ENCODE measurements at regions not wholly inside any gene's neighbourhood (a gene's known extent, or its start where the extent isn't known, plus 50 kb on each side); places are given as distances from the start of the nearest gene placed in this dataset.

DNA sequence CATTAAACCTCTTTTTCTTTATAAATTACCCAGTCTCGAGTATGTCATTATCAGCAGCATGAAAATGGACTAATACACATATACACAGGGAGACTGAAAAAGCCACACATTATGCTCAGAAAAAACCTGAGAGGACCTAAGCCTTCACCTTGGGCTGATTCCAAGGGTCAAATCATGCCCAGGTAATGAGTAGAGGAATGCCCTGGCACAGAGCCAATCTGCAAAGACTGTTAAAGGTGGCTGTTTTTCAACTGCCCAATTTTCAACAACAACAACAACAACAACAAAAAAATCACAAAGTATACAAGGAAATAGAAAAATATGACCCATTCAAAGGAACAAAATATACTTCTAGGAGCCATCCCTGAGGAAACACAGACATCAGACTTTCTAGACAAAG, 220.2 kb upstream of the TBX20 start:
- H3K4me2 ChIP-seq (ENCODE audit: low read depth, low read length, poor library complexity, severe bottlenecking) = no peak overlapping the region
- TF ChIP-seq EZH2phosphoT487 (conservative IDR thresholded peaks at IDR 0.05; ENCODE audit: low read length) (no peak), CTCF (IDR thresholded peaks at IDR 0.05; ENCODE audit: insufficient read depth, low read length, poor library complexity, severe bottlenecking) (no peak)
- H3K79me2 ChIP-seq (ENCODE audit: insufficient read depth, low read length) = no peaks in the 10 kb centered on the region
- H3K36me3 ChIP-seq (ENCODE audit: low read length) = no peaks in the 10 kb centered on the region
- no peaks in the 10 kb centered on the region for H3F3A ChIP-seq (ENCODE audit: insufficient read depth)
- no peaks in the 10 kb centered on the region for H3K9me3 ChIP-seq (ENCODE audit: insufficient read depth, low read length)
- H3K9ac ChIP-seq (ENCODE audit: low read length) = no peak overlapping the region
- no peaks in the 10 kb centered on the region for H3K9me2 ChIP-seq (replicated peaks; ENCODE audit: insufficient read depth, low read length)
- H3K27me3 ChIP-seq (ENCODE audit: low read length) = no peaks in the 10 kb centered on the region
- no peak overlapping the region for H2AFZ ChIP-seq (ENCODE audit: low read depth, low read length, severe bottlenecking)
- no peak overlapping the region for H3K27ac ChIP-seq (ENCODE audit: low read depth, low read length)
- no peaks in the 10 kb centered on the region for H4K20me1 ChIP-seq (ENCODE audit: low read depth, low read length)
- H3K4me3 ChIP-seq (ENCODE audit: insufficient read depth, low read length, poor library complexity, severe bottlenecking) = no peak overlapping the region

DNA sequence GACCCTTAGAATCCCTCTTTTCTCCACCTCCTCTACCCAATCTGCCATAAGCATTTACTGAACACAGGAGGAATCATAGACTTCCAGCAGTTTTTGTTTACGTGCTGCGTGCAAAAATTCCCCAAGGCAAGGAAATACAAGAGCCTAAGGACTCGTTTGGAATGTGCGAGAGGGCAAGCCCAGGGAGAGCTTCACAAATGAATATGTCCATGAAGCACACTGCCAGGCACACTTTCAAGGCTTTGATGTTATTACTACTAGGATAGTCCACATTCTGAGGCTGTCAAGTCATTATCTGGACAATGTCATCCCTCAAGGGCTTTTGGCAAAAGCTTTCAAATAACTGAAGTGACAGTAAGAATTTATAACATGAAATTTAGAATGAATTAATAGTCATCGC, 214.7 kb upstream of the TBX20 start:
- Histone ChIP-seq H3K36me3 (ENCODE audit: low read length) (no peaks in the 10 kb centered on the region), H2AFZ (ENCODE audit: low read depth, low read length, severe bottlenecking) (no peak overlapping the region), H3K9me2 (replicated peaks; ENCODE audit: insufficient read depth, low read length) (no peaks in the 10 kb centered on the region; the same call in 1 of the 2 replicates), H3K4me2 (ENCODE audit: low read depth, low read length, poor library complexity, severe bottlenecking) (no peak overlapping the region), H3K79me2 (ENCODE audit: insufficient read depth, low read length) (no peaks in the 10 kb centered on the region), H3K9ac (ENCODE audit: low read length) (no peak overlapping the region), H3K9me3 (ENCODE audit: insufficient read depth, low read length) (no peaks in the 10 kb centered on the region), H3K4me3 (ENCODE audit: insufficient read depth, low read length, poor library complexity, severe bottlenecking) (no peak overlapping the region), H3F3A (ENCODE audit: insufficient read depth) (no peaks in the 10 kb centered on the region), H3K27me3 (ENCODE audit: low read length) (no peaks in the 10 kb centered on the region), H4K20me1 (ENCODE audit: low read depth, low read length) (no peaks in the 10 kb centered on the region), H3K27ac (ENCODE audit: low read depth, low read length) (no peak overlapping the region)
- no peak for TF ChIP-seq CTCF (IDR thresholded peaks at IDR 0.05; ENCODE audit: insufficient read depth, low read length, poor library complexity, severe bottlenecking)
- no peak for TF ChIP-seq EZH2phosphoT487 (conservative IDR thresholded peaks at IDR 0.05; ENCODE audit: low read length)

DNA sequence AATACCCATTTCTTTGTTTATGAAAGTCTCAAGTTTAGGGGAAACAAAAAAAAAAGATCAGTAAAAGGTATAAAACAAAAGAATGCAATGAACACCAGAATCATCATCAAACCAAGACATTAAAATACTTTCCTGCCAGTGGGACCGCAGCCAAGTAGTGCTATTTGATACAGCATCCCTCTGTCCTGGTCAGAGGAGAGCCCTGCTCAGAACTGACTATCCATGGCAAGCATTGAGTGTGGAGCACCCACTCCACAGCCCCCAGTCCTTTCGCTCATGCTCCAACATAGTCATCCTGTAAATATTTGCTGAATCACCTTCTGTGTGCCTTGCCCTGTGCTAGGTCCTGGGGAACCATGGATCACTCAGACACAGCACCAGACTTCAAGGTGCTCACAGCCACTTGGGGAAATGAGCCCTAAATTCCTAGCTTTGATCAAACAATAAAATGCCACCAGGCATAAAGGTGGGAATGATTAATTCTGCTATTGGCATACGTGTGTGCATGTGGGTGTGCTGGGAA, 213.6 kb upstream of the TBX20 start:
- TF ChIP-seq EZH2phosphoT487 (conservative IDR thresholded peaks at IDR 0.05; ENCODE audit: low read length) (no peak), CTCF (IDR thresholded peaks at IDR 0.05; ENCODE audit: insufficient read depth, low read length, poor library complexity, severe bottlenecking) (no peak)
- H2AFZ ChIP-seq (ENCODE audit: low read depth, low read length, severe bottlenecking) = no peak overlapping the region
- no peak overlapping the region for H3K27ac ChIP-seq (ENCODE audit: low read depth, low read length)

More for the DNA sequence above, 213.6 kb upstream of the TBX20 start:
- no peak overlapping the region for H3K4me2 ChIP-seq (ENCODE audit: low read depth, low read length, poor library complexity, severe bottlenecking)
- no peaks in the 10 kb centered on the region for H3K36me3 ChIP-seq (ENCODE audit: low read length)
- H3K9me3 ChIP-seq (ENCODE audit: insufficient read depth, low read length) = no peaks in the 10 kb centered on the region
- no peaks in the 10 kb centered on the region; the same call in 1 of the 2 replicates for H3K9me2 ChIP-seq (replicated peaks; ENCODE audit: insufficient read depth, low read length)
- H4K20me1 ChIP-seq (ENCODE audit: low read depth, low read length) = no peaks in the 10 kb centered on the region
- H3F3A ChIP-seq (ENCODE audit: insufficient read depth) = no peaks in the 10 kb centered on the region
- no peak overlapping the region for H3K9ac ChIP-seq (ENCODE audit: low read length)
- no peaks in the 10 kb centered on the region for H3K27me3 ChIP-seq (ENCODE audit: low read length)
- H3K79me2 ChIP-seq (ENCODE audit: insufficient read depth, low read length) = no peaks in the 10 kb centered on the region
- no peak overlapping the region for H3K4me3 ChIP-seq (ENCODE audit: insufficient read depth, low read length, poor library complexity, severe bottlenecking)

All from SU-DHL-6 (cell line).